K562 (cell line): ENCODE measurements at regions not wholly inside any gene's neighbourhood (a gene's known extent, or its start where the extent isn't known, plus 50 kb on each side); places are given as distances from the start of the nearest gene placed in this dataset.
A peak's percentile ranks its signal among the peaks of the same experiment; 100 is the strongest.

ENCODE experiments used
- ATAC-seq: fragments of 200-7000 bp; cut with Tn5 transposase; 3 replicates; pipeline ENCODE4 v1.9.1; 2020; ENCODE audit warnings: moderate library complexity
- BruUV-seq: library from RNA; stranded (reverse); fragments of 400-500 nt; replicated peaks from 2 replicates; lab custom pipeline; 2021; lab: Mats Ljungman, UMichigan
- CTCF ChIA-PET: fragments of 300-600 bp; formaldehyde crosslinking; extraction: SDS; loops from one replicate; lab custom pipeline; 2021; ENCODE audit warnings: low intra/inter-chr PET ratio; lab: Yijun Ruan, JAX
- POLR2A ChIA-PET: fragments of 300-600, 350-650 bp; sonication (Branson Sonifier 250); formaldehyde crosslinking; extraction: SDS; loops from one replicate; lab custom pipeline; 2021; ENCODE audit warnings: antibody characterized with exemption, inconsistent platforms; lab: Yijun Ruan, JAX
- DNase-seq, 4 experiments: peaks; one replicate each; pipeline versions ENCODE4 v3.0.0 to v3.0.0-alpha.2; 2011 to 2018; ENCODE audit warnings: low spot score in 3 of 4, mixed read lengths in 3 of 4; ENCODE audit errors: extremely low read depth in 1 of 4
- FAIRE-seq: peaks from 2 replicates; lab custom pipeline; 2011; peaks lifted over from hg19 to GRCh38; lab: Jason Lieb, UNC
- H2AFZ ChIP-seq: 2 replicates; pipeline ENCODE4 v1.6.0; 2011; ENCODE audit warnings: low read depth, low read length, control low read depth, inconsistent platforms
- H3K27ac ChIP-seq: fragments of 200-600 bp; 3 replicates; pipeline ENCODE4 v1.8.0; 2011; ENCODE audit warnings: low read depth, mild to moderate bottlenecking, control low read depth, inconsistent platforms, low read length, moderate library complexity, mixed read lengths; ENCODE audit errors: extremely low read depth
- H3K27me3 ChIP-seq, 2 experiments: fragments of 300-600 bp in 1 of 2; 2 replicates in 1 of 2; 3 replicates in 1 of 2; pipeline versions ENCODE4 v1.6.0 to v1.8.0; 2011; ENCODE audit warnings: inconsistent platforms in 2 of 2, low read length in 2 of 2, mild to moderate bottlenecking in 1 of 2, mixed read lengths in 1 of 2, moderate library complexity in 1 of 2; ENCODE audit not compliant: control insufficient read depth in 2 of 2, insufficient read depth in 2 of 2
- H3K36me3 ChIP-seq: fragments of 300-600 bp; 3 replicates; pipeline ENCODE4 v1.8.0; 2011; ENCODE audit warnings: mild to moderate bottlenecking, low read length, inconsistent platforms; ENCODE audit not compliant: control insufficient read depth, insufficient read depth
- H3K4me1 ChIP-seq, 2 experiments: fragments of 200-600 bp in 1 of 2; replicated peaks in 1 of 2; 2 replicates in 1 of 2; 3 replicates in 1 of 2; pipeline versions ENCODE4 v1.5.1 to v1.8.0; 2011; ENCODE audit warnings: inconsistent platforms in 2 of 2, low read length in 2 of 2, mild to moderate bottlenecking in 1 of 2, mixed read lengths in 1 of 2, moderate library complexity in 1 of 2; ENCODE audit not compliant: control insufficient read depth in 2 of 2, insufficient read depth in 2 of 2
- H3K4me2 ChIP-seq: 2 replicates; pipeline ENCODE4 v1.6.1; 2011; ENCODE audit warnings: low read length, control low read depth, inconsistent platforms, mixed read lengths; ENCODE audit not compliant: insufficient read depth
- H3K4me3 ChIP-seq: fragments of 200-600 bp; sonication (generic), shearing (Covaris generic); 2 replicates; pipeline ENCODE4 v1.5.1; 2016; ENCODE audit warnings: control low read depth, inconsistent platforms
- H3K79me2 ChIP-seq: fragments of 200-600 bp; 3 replicates; pipeline ENCODE4 v1.8.0; 2011; ENCODE audit warnings: low read length, inconsistent platforms; ENCODE audit not compliant: control insufficient read depth, insufficient read depth
- H3K9ac ChIP-seq, 2 experiments: 2 replicates each; pipeline versions ENCODE4 v1.6.0 to v1.6.1; 2011; ENCODE audit warnings: low read depth in 2 of 2, low read length in 2 of 2, control low read depth in 1 of 2, inconsistent platforms in 1 of 2, mild to moderate bottlenecking in 1 of 2, mixed read lengths in 1 of 2; ENCODE audit not compliant: insufficient read depth in 1 of 2
- H3K9me1 ChIP-seq: one replicate; pipeline ENCODE4 v1.6.0; 2011; ENCODE audit warnings: inconsistent platforms, mild to moderate bottlenecking, low read length, moderate library complexity; ENCODE audit not compliant: control insufficient read depth, insufficient read depth
- H3K9me3 ChIP-seq: replicated peaks from 2 replicates; pipeline ENCODE4 v1.5.1; 2011; ENCODE audit warnings: low read depth, low read length, inconsistent platforms; ENCODE audit not compliant: control insufficient read depth, insufficient read depth
- H4K20me1 ChIP-seq: replicated peaks from 2 replicates; pipeline ENCODE4 v1.6.1; 2011; ENCODE audit warnings: low read length, inconsistent platforms, mixed read lengths; ENCODE audit not compliant: control insufficient read depth, insufficient read depth
- CHD1 ChIP-seq: fragments of 200-600 bp; sonication (generic); IDR thresholded peaks from one replicate; pipeline ENCODE4 v1.6.1; 2012; ENCODE audit warnings: mild to moderate bottlenecking, moderate library complexity, low read length, inconsistent platforms
- MYBL2 ChIP-seq, 2 experiments: fragments of 450-650 bp in 1 of 2; sonication (generic) in 1 of 2; formaldehyde crosslinking in 1 of 2; IDR thresholded peaks; 2 replicates each; pipeline versions ENCODE4 v1.6.1 to v1.8.1; 2017 to 2022; ENCODE audit warnings: borderline replicate concordance in 1 of 2, inconsistent platforms in 1 of 2, low read depth in 1 of 2, mild to moderate bottlenecking in 1 of 2, missing genetic modification reagents in 1 of 2, moderate library complexity in 1 of 2
- POLR2H ChIP-seq: IDR thresholded peaks from 2 replicates; pipeline ENCODE4 v1.6.1; 2016; ENCODE audit warnings: missing genetic modification characterization, low read depth, mild to moderate bottlenecking, control low read depth, missing compliant biosample characterization, moderate library complexity
- RAD21 ChIP-seq, 2 experiments: fragments of 250-450 bp in 1 of 2; fragments of 450-650 bp in 1 of 2; sonication (Bioruptor Pico) in 1 of 2; formaldehyde crosslinking in 1 of 2; IDR thresholded peaks in 1 of 2; conservative IDR thresholded peaks in 1 of 2; 2 replicates each; pipeline versions ENCODE4 v1.4.0 to v1.8.0; 2020 to 2022; ENCODE audit warnings: mild to moderate bottlenecking in 2 of 2, moderate library complexity in 1 of 2
- ZNF121 ChIP-seq: sonication (generic); formaldehyde crosslinking; conservative IDR thresholded peaks from 2 replicates; pipeline ENCODE4 v1.8.0; 2022; ENCODE audit warnings: missing genetic modification reagents
- ZNF232 ChIP-seq: sonication (generic); formaldehyde crosslinking; IDR thresholded peaks from 2 replicates; pipeline ENCODE4 v1.8.0; 2022; ENCODE audit warnings: mild to moderate bottlenecking, missing genetic modification reagents
- WGBS: fragments of 100-300 bp; shearing (Covaris generic); methylation state at CpG from one replicate; pipeline ENCODE4 v1.1.6; 2016; ENCODE audit warnings: low coverage, mixed read lengths; ENCODE audit not compliant: insufficient coverage; ENCODE audit errors: missing lambda C conversion rate; 5-methylcytosine and 5-hydroxymethylcytosine counted together
- in situ Hi-C: fragments of 300-500 bp; cut with MboI; formaldehyde crosslinking; loops from 4 replicates; pipeline ENCODE4 v1.15.0; 2018; ENCODE audit warnings: inconsistent platforms, mixed read lengths
- intact Hi-C: fragments of 100-400 bp; cut with micrococcal nuclease; formaldehyde crosslinking; loops from 2 replicates; pipeline ENCODE4 v1.14.2; 2022
- TF ChIP-seq, protein P1 (sequence below), 3 experiments: IDR thresholded peaks in 2 of 3; conservative IDR thresholded peaks in 1 of 3; 2 replicates each; pipeline ENCODE4 v1.5.1; 2011 to 2012; ENCODE audit warnings: low read length in 3 of 3, mild to moderate bottlenecking in 3 of 3, control low read depth in 2 of 3, improper control_type of control experiment in 1 of 3, inconsistent platforms in 1 of 3, low read depth in 1 of 3, mixed read lengths in 1 of 3, moderate library complexity in 1 of 3; ENCODE audit not compliant: insufficient read depth in 2 of 3
- TF ChIP-seq, protein P2 (sequence below): sonication (generic); formaldehyde crosslinking; IDR thresholded peaks from 2 replicates; pipeline ENCODE4 v1.9.0; 2022; ENCODE audit warnings: mild to moderate bottlenecking, missing genetic modification reagents

DNA sequence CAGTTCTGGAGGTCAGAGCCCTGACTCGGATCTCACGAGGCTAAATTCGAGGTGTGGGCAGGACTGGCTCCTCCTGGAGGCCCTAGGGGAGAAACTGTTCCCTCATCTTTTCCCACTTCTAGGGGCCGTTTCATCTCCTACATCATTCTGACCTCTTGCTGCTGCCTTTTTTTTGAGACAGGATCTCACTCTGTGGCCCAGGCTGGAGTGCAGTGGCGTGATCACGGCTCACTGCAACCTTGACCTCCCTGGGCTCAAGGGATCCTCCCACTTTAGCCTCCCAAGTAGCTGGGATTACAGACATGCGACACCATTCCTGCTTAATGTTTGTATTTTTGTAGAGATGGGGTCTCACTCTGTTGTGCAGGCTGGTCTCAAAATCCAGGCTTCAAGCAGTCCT, 244.1 kb upstream of the GSE1 start:
- H2AFZ ChIP-seq: no peak overlapping the region
- BruUV-seq: no TSS peak
- FAIRE-seq (no peak), DNase-seq (no peak), ATAC-seq (no peak)
- H4K20me1 ChIP-seq: no peaks in the 10 kb centered on the region
- ChIA-PET CTCF (interaction anchor here (0.7 kb wide), 1 partner anchor 52 kb away, joined by 7 read pairs; no protein-coding TSS in a partner anchor), POLR2A (interaction anchor here (0.7 to 1.6 kb wide), 3 partner anchors 11 to 194 kb away, joined by 3 to 8 read pairs (median 6); no protein-coding TSS in a partner anchor)
- TF ChIP-seq, protein P1, sequence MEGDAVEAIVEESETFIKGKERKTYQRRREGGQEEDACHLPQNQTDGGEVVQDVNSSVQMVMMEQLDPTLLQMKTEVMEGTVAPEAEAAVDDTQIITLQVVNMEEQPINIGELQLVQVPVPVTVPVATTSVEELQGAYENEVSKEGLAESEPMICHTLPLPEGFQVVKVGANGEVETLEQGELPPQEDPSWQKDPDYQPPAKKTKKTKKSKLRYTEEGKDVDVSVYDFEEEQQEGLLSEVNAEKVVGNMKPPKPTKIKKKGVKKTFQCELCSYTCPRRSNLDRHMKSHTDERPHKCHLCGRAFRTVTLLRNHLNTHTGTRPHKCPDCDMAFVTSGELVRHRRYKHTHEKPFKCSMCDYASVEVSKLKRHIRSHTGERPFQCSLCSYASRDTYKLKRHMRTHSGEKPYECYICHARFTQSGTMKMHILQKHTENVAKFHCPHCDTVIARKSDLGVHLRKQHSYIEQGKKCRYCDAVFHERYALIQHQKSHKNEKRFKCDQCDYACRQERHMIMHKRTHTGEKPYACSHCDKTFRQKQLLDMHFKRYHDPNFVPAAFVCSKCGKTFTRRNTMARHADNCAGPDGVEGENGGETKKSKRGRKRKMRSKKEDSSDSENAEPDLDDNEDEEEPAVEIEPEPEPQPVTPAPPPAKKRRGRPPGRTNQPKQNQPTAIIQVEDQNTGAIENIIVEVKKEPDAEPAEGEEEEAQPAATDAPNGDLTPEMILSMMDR (IDR thresholded peaks at IDR 0.05 in 2 of 3, conservative IDR thresholded peaks at IDR 0.05 in 1 of 3; ENCODE audit: insufficient read depth in 2 of 3, low read depth in 1 of 3, low read length in 3 of 3): 0 out of 6 replicates have a peak, but pooled peaks of 1 of the 3 experiments have one; percentile 6
- TF ChIP-seq ZNF232 (CRISPR knock-in tag) (no peak), CHD1 (no peak), POLR2H (tag) (no peak), ZNF121 (CRISPR knock-in tag) (peak; percentile 62; the same call in 1 of the 2 replicates), MYBL2 (IDR thresholded peaks at IDR 0.05; ENCODE audit: low read depth) (no peak), MYBL2 (CRISPR knock-in tag; IDR thresholded peaks at IDR 0.05; ENCODE audit: borderline replicate concordance) (no peak), RAD21 (CRISPR knock-in tag; conservative IDR thresholded peaks at IDR 0.05 in 1 of 2, IDR thresholded peaks at IDR 0.05 in 1 of 2) (peak in 1 of 2 experiments; percentile 10; a peak in 1 of 4 replicates)
- TF ChIP-seq, protein P2, sequence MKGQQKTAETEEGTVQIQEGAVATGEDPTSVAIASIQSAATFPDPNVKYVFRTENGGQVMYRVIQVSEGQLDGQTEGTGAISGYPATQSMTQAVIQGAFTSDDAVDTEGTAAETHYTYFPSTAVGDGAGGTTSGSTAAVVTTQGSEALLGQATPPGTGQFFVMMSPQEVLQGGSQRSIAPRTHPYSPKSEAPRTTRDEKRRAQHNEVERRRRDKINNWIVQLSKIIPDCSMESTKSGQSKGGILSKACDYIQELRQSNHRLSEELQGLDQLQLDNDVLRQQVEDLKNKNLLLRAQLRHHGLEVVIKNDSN (CRISPR knock-in tag): no peak
- H3K4me3 ChIP-seq: no peak overlapping the region
- no peak overlapping the region for H3K9ac ChIP-seq
- H3K4me1 ChIP-seq: peaks cover 38 to 88% of the 10 kb centered on the region in 2 experiments
- intact Hi-C loops (no loop called here), in situ Hi-C loops (loop anchor here (10.0 kb wide), 1 partner anchor 254 kb away; the partner anchor contains the start of gene CIBAR2)
- no peaks in the 10 kb centered on the region for H3K9me3 ChIP-seq
- H3K9me1 ChIP-seq: no peaks in the 10 kb centered on the region
- H3K27me3 ChIP-seq: no peaks in the 10 kb centered on the region
- H3K36me3 ChIP-seq: no peaks in the 10 kb centered on the region
- no peak overlapping the region for H3K4me2 ChIP-seq
- WGBS: 71% methylated on average over 7 of the region's 7 CpGs
- no peak overlapping the region for H3K27ac ChIP-seq
- H3K79me2 ChIP-seq: no peaks in the 10 kb centered on the region; the same call in 2 of the 3 replicates
